Neural progenitor cell (in vitro differentiated cells): ENCODE measurements at regions not wholly inside any gene's neighbourhood (a gene's known extent, or its start where the extent isn't known, plus 50 kb on each side); places are given as distances from the start of the nearest gene placed in this dataset.
"Not testable (repeated sequence)": the region's sequence is repeated elsewhere in the genome, so short reads cannot be mapped to it uniquely, and the experiment has no call there.

Experiments used
- CTCF ChIP-seq: fragments of 200-600 bp; sonication (generic); IDR thresholded peaks from 2 replicates; pipeline ENCODE4 v1.5.1; 2017; ENCODE audit warnings: antibody characterized with exemption, mild to moderate bottlenecking
- EZH2phosphoT487 ChIP-seq: fragments of 200-600 bp; sonication (generic); IDR thresholded peaks from 2 replicates; pipeline ENCODE4 v1.6.1; 2017; ENCODE audit warnings: antibody characterized with exemption

GRCh38 chr15:20211508-20211907 is 330.1 kb downstream of the GOLGA6L6 start:
- TF ChIP-seq CTCF, EZH2phosphoT487: not testable (repeated sequence)
